T-helper 2 cell treated with Interferon-gamma antibody and Interleukin-4, amounts not matched to agents 100 ng/mL and 5 ng/mL, for 36 hours (primary cell): ENCODE measurements at regions not wholly inside any gene's neighbourhood (a gene's known extent, or its start where the extent isn't known, plus 50 kb on each side); places are given as distances from the start of the nearest gene placed in this dataset.
"Not testable (repeated sequence)": the region's sequence is repeated elsewhere in the genome, so short reads cannot be mapped to it uniquely, and the experiment has no call there.

Source experiments
- intact Hi-C: fragments of 100-400 bp; cut with micrococcal nuclease; formaldehyde crosslinking; loops from one replicate; pipeline ENCODE4 v1.15.1; 2023

DNA sequence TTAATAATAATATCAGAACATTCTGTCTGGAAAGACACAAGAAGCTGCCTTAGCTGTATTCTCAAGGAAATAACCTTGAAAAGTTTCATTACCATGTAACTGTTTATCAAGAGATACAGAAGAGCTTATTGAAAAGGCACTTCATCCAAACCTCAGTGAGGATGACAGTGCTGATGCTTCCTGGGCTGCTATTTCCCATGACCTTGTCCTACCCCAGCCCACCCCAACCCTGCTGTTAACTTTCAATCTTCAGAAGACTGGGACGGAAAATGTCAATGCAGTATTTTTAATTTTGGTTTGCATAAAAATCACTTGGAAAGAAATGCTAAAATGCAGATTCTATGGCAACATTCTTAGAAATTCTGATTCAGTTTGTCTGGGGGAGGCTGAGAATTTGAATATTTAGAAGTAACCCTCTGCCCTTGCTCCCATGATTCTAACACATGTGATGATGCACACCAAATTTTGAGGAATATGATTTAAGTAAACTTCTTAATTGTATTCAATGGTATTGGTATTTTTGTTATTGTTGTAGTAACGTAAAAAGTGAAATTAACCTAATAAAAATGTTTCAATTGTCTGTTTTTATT is 101.0 kb upstream of the CHST9 start:
- intact Hi-C loops = not testable (repeated sequence)

DNA sequence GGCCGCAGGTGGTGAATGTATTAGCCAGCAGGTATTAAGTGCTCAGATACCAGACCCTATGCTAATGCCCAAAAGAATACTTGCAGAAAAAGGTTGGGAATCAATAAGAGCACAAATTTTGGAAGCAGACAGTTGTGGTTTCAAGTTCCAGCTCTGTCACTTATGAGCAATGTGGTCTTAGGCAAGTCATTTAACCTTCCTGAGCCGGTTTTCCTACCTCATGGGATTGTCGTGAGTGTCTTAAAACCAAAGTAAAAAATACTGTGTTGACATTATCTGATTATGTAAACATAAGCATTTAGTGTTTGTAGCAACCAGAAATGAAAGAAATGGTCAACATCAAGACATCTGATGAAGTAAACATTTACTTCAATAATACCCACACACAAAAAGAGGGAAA is 93.0 kb upstream of the CHST9 start:
- intact Hi-C loops = no loop called here

DNA sequence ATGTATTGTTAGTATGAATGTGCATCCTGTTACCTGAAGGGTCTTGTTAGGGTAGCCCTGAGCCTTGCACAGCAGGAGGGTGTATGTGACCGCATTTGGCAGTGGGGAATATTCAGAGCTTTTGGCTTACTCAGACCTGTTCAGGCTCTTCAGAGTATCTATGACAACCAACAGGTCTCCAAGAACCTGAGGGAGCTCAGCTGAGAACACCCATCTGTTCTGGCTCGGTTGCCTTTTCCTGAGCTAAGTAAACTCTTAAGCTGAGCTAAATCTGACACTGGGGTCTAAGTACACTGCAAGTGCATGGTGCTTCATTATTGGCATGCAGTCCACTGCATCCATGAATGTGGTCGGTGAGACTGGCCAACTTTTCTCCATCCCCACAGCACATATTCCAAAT is 92.4 kb upstream of the CHST9 start:
- intact Hi-C loops = no loop called here

GRCh38 chr18:27276886-27277285 is 91.8 kb upstream of the CHST9 start:
- intact Hi-C loops = no loop called here

DNA sequence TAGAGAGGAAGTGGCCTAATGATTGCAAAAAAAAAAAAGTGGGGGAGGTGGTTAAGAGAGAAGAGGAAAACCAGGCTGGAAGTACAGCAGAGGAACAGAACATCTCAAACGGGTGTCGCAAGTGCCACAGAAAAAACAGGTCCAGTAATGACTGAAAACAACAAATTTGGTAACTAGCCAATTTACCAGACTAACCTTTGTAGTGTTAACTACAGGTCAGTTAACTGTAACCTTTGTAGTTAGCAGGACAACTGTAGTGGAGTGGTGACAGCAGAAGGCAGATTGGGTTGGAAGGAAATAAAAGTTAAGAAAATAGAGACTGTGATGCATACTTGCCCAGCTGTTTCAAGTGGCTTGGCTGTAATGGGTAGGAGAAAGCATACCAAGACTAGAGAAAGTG is 91.4 kb upstream of the CHST9 start:
- intact Hi-C loops = no loop called here

DNA sequence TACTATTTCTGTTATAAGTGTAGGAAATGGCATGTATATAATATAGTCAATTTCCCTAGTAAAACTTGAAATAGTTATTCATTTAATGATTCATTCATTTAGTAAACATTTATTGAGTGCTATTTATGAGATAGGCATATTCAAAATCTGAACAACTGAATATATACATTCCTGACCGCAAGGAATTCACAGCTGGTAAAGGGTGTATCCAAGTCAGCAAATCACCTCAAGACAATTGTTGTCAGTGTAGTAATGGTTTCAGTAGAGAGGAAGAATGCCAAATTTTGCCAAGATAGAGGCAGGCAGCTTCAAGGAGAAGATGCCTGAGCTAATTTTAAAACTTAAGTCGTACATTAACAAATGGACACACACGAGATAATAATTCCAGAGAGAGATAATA is 89.8 kb upstream of the CHST9 start:
- intact Hi-C loops = no loop called here

DNA sequence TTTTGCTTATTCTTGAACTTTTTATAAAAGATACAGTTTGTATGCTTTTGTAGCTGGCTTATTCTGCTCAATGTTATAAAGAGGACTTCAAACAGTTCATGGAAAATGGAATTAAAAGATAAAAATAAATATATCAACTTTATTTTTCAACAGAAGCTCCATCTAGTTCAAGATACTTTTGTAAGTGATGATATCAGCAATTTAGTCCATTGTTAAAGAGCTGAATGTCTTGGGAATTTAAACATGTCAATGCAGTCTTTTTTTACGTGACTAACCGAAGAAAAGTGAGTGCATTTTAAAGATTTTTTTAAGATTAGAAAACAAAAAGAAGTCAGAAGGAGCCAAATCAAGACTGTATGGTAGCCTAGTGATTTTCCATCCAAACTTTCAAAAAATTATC is 85.4 kb upstream of the CHST9 start:
- intact Hi-C loops = no loop called here

DNA sequence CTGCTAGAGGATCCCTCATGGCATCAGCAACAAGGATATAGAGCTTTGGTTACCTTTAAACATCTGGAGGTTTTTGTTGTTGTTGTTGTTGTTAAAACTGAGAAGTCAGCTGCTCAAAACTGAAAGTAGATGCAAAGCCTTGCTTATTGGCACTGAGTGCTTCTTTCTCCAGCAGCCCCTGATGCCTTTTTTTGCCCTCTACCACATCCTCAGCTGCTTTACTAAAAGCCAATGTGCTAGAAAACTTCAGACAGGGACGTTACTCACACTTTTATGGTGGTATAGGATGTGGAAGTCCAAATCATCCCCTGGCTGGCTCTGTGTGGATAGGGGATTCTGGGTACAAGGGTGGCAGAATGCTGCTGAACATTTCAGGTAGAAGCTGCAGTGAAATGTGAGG is 78.3 kb upstream of the CHST9 start:
- intact Hi-C loops = no loop called here

GRCh38 chr18:27261769-27262549 is 76.9 kb upstream of the CHST9 start:
- intact Hi-C loops = no loop called here

- intact Hi-C loops = no loop called here
These were observed 68.5 kb upstream of the CHST9 start for GRCh38 chr18:27253571-27253970.

DNA sequence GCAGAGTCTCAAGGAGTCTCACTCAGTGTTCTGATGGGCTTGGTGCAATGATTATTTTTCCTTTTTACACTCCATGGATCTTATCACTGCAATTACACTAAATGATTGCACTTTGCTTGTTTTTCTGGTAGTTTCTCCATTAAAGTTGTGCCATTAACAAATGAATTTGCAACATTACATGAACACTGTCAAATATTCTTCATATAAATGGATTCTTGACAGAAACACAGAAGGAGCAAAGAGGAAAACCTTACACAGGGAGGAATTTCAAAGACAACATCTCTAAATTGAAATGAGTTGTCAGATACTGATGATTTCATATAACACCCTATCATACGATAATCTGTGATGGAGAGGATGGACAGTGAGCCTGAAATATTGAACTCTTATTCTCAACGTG is 65.4 kb upstream of the CHST9 start:
- intact Hi-C loops = no loop called here

GRCh38 chr18:27249933-27250332 is 64.8 kb upstream of the CHST9 start:
- intact Hi-C loops = no loop called here

GRCh38 chr18:27244259-27244658 is 59.2 kb upstream of the CHST9 start:
- intact Hi-C loops = no loop called here

DNA sequence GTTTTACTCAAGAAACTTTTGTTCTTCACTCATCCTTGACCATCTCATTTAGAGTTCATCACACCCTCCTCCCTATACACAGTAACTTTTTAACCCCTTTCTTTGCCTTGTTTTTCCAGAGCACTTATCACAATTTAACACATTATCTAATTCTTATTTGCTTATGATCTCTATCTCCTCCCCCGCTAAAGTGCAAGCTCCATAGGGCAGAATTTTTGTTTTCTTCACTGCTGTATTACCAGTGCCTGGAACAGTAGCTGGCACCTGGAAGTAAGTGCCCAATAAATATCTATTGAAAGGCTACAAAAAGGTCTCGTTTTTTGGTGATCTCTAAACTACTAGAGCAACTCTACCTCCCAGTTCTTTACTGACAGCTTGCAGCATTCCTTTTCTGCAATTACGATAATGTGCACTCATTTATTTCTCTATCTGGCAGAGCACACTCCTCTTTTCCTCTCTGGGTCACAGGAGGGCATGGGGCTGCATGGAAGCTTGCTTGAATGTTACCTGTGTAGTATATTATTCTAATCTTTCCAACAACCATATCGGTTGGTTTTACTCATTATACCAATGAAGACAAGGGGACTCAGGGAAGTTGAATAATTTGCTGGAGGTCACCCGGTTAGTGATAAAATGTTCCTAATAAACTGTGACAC is 57.4 kb upstream of the CHST9 start:
- intact Hi-C loops = no loop called here

DNA sequence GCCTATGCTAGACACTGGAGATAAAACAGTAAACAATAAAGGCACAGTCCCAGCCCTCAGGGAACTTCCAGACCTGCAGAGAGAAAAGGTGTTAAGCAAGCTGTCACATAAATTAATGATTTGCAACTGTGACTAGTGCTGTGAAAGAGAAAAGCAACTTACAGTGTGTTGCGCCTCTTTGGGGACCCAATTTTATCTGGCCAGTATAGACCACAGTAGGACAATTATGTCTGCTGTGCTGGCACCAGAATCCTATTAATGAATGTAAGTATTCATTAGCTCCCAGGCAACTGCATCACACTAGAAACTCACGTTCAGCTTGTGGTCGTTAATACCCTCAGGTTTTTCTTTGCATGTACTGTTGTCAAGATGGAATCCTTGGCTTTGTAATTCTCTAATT is 55.3 kb upstream of the CHST9 start:
- intact Hi-C loops = no loop called here

GRCh38 chr18:27239669-27240068 is 54.6 kb upstream of the CHST9 start:
- intact Hi-C loops = no loop called here

- intact Hi-C loops = no loop called here
These were observed 50.2 kb upstream of the CHST9 start for GRCh38 chr18:27235218-27235870.
